ENCODE measurements at regions not wholly inside any gene's neighbourhood (a gene's known extent, or its start where the extent isn't known, plus 50 kb on each side); places are given as distances from the start of the nearest gene placed in this dataset.

- TF ChIP-seq CTCF (IDR thresholded peaks at IDR 0.05), result no peak
- TF ChIP-seq POLR2AphosphoS5 (IDR thresholded peaks at IDR 0.05), result no peak
- TF ChIP-seq POLR2A (IDR thresholded peaks at IDR 0.05), result no peak
- TF ChIP-seq EP300 (IDR thresholded peaks at IDR 0.05), result no peak
These were observed 461.5 kb downstream of the MN1 start for GRCh38 chr22:27340047-27340446.

All from suprapubic skin (tissue), 4 donors.